Left lung (tissue), 4 donors: ENCODE measurements at regions not wholly inside any gene's neighbourhood (a gene's known extent, or its start where the extent isn't known, plus 50 kb on each side); places are given as distances from the start of the nearest gene placed in this dataset.
"Not testable (repeated sequence)": the region's sequence is repeated elsewhere in the genome, so short reads cannot be mapped to it uniquely, and the experiment has no call there.

Experiments used
- ATAC-seq: fragments of 200-7000 bp; cut with Tn5 transposase; one replicate; pipeline ENCODE4 v1.9.1; 2020; ENCODE audit warnings: moderate library complexity
- DNase-seq, 4 donors: peaks; one replicate each; pipeline ENCODE4 v3.0.0-alpha.2; 2013 to 2020
- H3K27ac ChIP-seq, 2 donors: fragments of 200-600 bp; sonication (generic) in 1 of 2; one replicate each; pipeline versions ENCODE4 v1.5.0 to v1.8.0; 2020 to 2021
- H3K27me3 ChIP-seq, 2 donors: fragments of 200-600 bp; sonication (generic) in 1 of 2; one replicate each; pipeline versions ENCODE4 v1.5.0 to v1.8.0; 2020 to 2021
- H3K36me3 ChIP-seq, 2 donors: fragments of 200-600 bp; sonication (generic) in 1 of 2; one replicate each; pipeline versions ENCODE4 v1.5.0 to v1.8.0; 2020 to 2021
- H3K4me1 ChIP-seq, 2 donors: fragments of 200-600 bp; one replicate each; pipeline ENCODE4 v1.8.0; 2021
- H3K4me3 ChIP-seq, 2 donors: fragments of 200-600 bp; sonication (generic) in 1 of 2; one replicate each; pipeline versions ENCODE4 v1.5.0 to v1.8.0; 2020 to 2021; ENCODE audit warnings: mild to moderate bottlenecking in 1 of 2
- H3K9me3 ChIP-seq, 2 donors: fragments of 200-600 bp; sonication (generic) in 1 of 2; one replicate each; pipeline versions ENCODE4 v1.5.0 to v1.8.0; 2020 to 2021
- CTCF ChIP-seq, 2 donors: fragments of 200-600 bp; sonication (generic) in 1 of 2; IDR thresholded peaks; one replicate each; pipeline versions ENCODE4 v1.5.0 to v1.8.0; 2021; ENCODE audit warnings: antibody characterized with exemption in 2 of 2
- intact Hi-C, 2 donors: fragments of 100-400 bp; cut with DNase I; formaldehyde crosslinking; loops; one replicate each; pipeline versions ENCODE4 v1.11.2 to v1.14.2; 2022
- donor health status: DM: no; HTN: yes; CAD: no.
- donor health status: DM: no; HTN: no; CAD: no.

- ATAC-seq = no peak
- Histone ChIP-seq H3K4me3 (no peak overlapping the region), H3K9me3 (no peaks in the 10 kb centered on the region), H3K36me3 (no peaks in the 10 kb centered on the region), H3K27me3 (no peaks in the 10 kb centered on the region), H3K27ac (no peak overlapping the region), H3K4me1 (no peaks in the 10 kb centered on the region)
- intact Hi-C loops = no loop called here
- peak in 1 of 4 donors; percentile 13 for DNase-seq
- no peak for TF ChIP-seq CTCF (IDR thresholded peaks at IDR 0.05)
Measured at GRCh38 chr13:65292488-65292901, 1937.6 kb downstream of the PCDH9 start.

- ATAC-seq = no peak
- no peak overlapping the region for H3K27ac ChIP-seq
- DNase-seq = no peak
- H3K9me3 ChIP-seq = no peaks in the 10 kb centered on the region
- H3K4me3 ChIP-seq = no peak overlapping the region
- H3K4me1 ChIP-seq = no peaks in the 10 kb centered on the region
- TF ChIP-seq CTCF (IDR thresholded peaks at IDR 0.05) = no peak
- H3K36me3 ChIP-seq = no peaks in the 10 kb centered on the region
- H3K27me3 ChIP-seq = no peaks in the 10 kb centered on the region
- intact Hi-C loops = no loop called here
Measured at GRCh38 chr13:65287405-65287804, 1942.7 kb downstream of the PCDH9 start.

DNA sequence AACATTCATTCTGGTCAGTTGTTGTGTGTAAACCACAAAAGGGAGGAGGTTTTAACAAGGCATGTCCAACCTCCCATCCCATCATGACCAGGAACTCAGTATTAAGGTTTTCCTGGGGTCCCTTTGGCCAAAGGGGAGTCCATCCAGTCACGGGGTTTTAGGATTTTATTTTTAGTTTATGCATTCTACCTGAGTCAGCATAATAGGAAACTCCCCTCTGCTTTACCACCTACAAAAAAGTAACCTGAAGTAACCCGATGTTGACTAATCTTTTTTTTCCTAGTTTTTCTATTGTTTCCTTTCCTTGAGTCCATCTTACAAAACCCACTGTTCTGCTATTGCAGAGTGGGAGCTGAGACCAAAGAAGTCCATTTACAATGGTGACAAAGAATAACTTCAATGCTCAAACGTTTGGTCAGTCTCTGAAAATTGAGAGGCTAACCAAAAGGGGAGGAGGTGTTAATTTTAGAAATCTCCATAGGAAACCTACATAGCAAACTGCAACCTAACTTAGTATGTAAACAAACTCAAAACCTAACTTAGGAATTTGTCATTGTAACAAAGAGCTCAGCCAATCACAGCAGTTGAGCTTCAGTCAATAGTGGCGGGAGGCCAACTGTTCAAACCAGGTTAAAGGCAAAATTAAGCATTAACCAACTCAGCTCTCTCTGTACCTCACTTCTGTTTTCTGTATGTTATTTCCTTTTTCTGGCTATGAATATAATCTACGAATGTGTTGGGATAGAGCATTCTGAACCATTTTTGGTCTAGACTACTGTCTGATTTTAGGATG, 1954.1 kb downstream of the PCDH9 start:
- H3K27me3 ChIP-seq = no peaks in the 10 kb centered on the region
- peaks cover 0 to 36% of the 10 kb centered on the region in 2 donors for H3K9me3 ChIP-seq
- H3K4me3 ChIP-seq = no peak overlapping the region
- H3K4me1 ChIP-seq = no peaks in the 10 kb centered on the region
- H3K36me3 ChIP-seq = no peaks in the 10 kb centered on the region
- H3K27ac ChIP-seq = no peak overlapping the region
- no peak for ATAC-seq
- intact Hi-C loops = no loop called here
- no peak for DNase-seq
- TF ChIP-seq CTCF (IDR thresholded peaks at IDR 0.05) = no peak

- Histone ChIP-seq H3K27me3 (no peaks in the 10 kb centered on the region), H3K9me3 (peaks cover 0 to 36% of the 10 kb centered on the region in 2 donors), H3K4me1 (no peaks in the 10 kb centered on the region), H3K27ac (no peak overlapping the region), H3K4me3 (no peak overlapping the region), H3K36me3 (no peaks in the 10 kb centered on the region)
- TF ChIP-seq CTCF (IDR thresholded peaks at IDR 0.05) = no peak
- no peak for DNase-seq
- ATAC-seq = no peak
- intact Hi-C loops = no loop called here
Measured at GRCh38 chr13:65275108-65275507, 1955.0 kb downstream of the PCDH9 start.

- DNase-seq, H3K4me3 ChIP-seq, H3K27ac ChIP-seq, H3K4me1 ChIP-seq, H3K36me3 ChIP-seq, H3K27me3 ChIP-seq, ATAC-seq, intact Hi-C loops: not testable (repeated sequence)
- H3K9me3 ChIP-seq = peaks cover 0 to 36% of the 10 kb centered on the region in 2 donors
Measured at GRCh38 chr13:65273811-65274420, 1956.2 kb downstream of the PCDH9 start.
